ENCODE measurements at regions not wholly inside any gene's neighbourhood (a gene's known extent, or its start where the extent isn't known, plus 50 kb on each side); places are given as distances from the start of the nearest gene placed in this dataset.

DNA sequence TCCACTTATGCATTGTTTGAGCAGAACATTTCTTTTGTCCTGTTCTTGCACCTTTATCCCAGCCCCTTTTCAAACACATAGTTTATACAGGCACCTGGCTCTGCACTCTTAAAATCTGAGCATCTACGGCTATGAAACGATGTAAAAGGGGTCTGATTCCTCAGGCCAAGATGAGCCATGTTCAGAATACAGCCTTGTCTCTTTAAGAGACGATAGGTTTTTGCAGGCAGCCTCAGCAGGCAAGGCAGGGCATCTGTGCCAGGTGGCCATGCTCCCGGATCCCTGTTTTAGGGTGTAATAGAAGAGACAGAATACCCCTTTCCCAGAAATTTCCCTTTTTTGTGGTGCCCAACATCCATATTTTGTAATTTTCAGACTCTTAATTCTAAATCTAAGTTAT lies 89.1 kb upstream of the NFIB start:
- peaks cover 0 to 7% (median 2%) of the 10 kb centered on the region in 4 donors for H3K4me1 ChIP-seq
- DNase-seq (ENCODE audit: extremely low spot score): no peak
- no peaks in the 10 kb centered on the region for H3K36me3 ChIP-seq
- H3K27ac ChIP-seq (replicated peaks in 1 of 4): no peak overlapping the region
- WGBS: 87% methylated on average over 4 of the region's 4 CpGs
- TF ChIP-seq POLR2A (IDR thresholded peaks at IDR 0.05; ENCODE audit: low read depth): no peak
- no peak for TF ChIP-seq EP300 (IDR thresholded peaks at IDR 0.05)
- no peak for TF ChIP-seq POLR2AphosphoS5 (IDR thresholded peaks at IDR 0.05)
- TF ChIP-seq, protein P1, sequence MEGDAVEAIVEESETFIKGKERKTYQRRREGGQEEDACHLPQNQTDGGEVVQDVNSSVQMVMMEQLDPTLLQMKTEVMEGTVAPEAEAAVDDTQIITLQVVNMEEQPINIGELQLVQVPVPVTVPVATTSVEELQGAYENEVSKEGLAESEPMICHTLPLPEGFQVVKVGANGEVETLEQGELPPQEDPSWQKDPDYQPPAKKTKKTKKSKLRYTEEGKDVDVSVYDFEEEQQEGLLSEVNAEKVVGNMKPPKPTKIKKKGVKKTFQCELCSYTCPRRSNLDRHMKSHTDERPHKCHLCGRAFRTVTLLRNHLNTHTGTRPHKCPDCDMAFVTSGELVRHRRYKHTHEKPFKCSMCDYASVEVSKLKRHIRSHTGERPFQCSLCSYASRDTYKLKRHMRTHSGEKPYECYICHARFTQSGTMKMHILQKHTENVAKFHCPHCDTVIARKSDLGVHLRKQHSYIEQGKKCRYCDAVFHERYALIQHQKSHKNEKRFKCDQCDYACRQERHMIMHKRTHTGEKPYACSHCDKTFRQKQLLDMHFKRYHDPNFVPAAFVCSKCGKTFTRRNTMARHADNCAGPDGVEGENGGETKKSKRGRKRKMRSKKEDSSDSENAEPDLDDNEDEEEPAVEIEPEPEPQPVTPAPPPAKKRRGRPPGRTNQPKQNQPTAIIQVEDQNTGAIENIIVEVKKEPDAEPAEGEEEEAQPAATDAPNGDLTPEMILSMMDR (IDR thresholded peaks at IDR 0.05): no peak
- intact Hi-C loops (cut with DNase I): no loop called here
- no peaks in the 10 kb centered on the region for H3K9me3 ChIP-seq
- no peaks in the 10 kb centered on the region for H3K27me3 ChIP-seq
- H3K4me3 ChIP-seq: no peak overlapping the region

DNA sequence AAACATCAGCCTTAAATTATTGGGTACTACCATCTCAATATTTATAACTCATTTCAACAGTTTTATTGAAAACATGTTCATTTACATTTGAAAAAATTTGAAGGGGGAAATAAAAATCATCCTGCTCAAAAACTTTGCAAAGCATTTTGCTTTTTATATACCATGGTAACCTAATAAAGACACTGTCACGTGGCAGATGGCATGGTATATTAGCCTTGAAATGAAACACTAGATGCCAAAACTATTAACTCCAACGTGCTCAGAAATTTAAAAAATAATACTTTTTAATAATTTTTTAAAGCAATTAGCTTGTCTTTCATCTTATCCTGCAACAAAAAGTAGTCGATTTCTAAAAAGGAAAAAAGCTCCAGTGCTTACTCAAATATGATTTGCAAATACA lies 88.6 kb upstream of the NFIB start:
- Histone ChIP-seq H3K36me3 (no peaks in the 10 kb centered on the region), H3K27me3 (no peaks in the 10 kb centered on the region), H3K27ac (replicated peaks in 1 of 4) (no peak overlapping the region), H3K9me3 (no peaks in the 10 kb centered on the region), H3K4me3 (no peak overlapping the region), H3K4me1 (peaks cover 0 to 7% (median 2%) of the 10 kb centered on the region in 4 donors)
- no peak for TF ChIP-seq POLR2A (IDR thresholded peaks at IDR 0.05; ENCODE audit: low read depth)
- TF ChIP-seq, protein P1 (IDR thresholded peaks at IDR 0.05): no peak
- TF ChIP-seq POLR2AphosphoS5 (IDR thresholded peaks at IDR 0.05): no peak
- TF ChIP-seq EP300 (IDR thresholded peaks at IDR 0.05): no peak
- no peak for DNase-seq (ENCODE audit: extremely low spot score)
- WGBS: 75% methylated on average over 3 of the region's 3 CpGs
- intact Hi-C loops (cut with DNase I): no loop called here

DNA sequence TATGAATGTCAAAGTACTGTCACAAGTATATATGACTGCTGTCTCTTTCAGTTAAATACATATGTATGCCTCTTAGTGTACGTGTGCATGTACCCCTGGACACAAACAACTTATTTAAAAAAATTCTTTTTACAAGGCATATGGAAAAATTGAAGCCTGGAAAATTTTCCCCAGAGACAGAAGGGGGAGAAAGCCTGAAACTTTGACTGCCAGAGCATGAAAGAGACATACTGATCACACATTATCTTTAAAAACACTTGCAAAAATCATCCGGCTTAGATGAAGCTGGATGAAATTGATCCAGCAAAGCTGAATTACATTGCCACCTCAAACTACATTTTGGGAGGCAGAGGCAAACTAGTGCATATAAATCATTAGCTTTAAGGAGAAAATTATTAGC lies 88.0 kb upstream of the NFIB start:
- no peak for TF ChIP-seq POLR2AphosphoS5 (IDR thresholded peaks at IDR 0.05)
- no peak for TF ChIP-seq EP300 (IDR thresholded peaks at IDR 0.05)
- TF ChIP-seq POLR2A (IDR thresholded peaks at IDR 0.05; ENCODE audit: low read depth): no peak
- TF ChIP-seq, protein P1 (IDR thresholded peaks at IDR 0.05): no peak
- Histone ChIP-seq H3K36me3 (no peaks in the 10 kb centered on the region), H3K4me3 (no peak overlapping the region), H3K4me1 (peaks cover 0 to 7% (median 2%) of the 10 kb centered on the region in 4 donors), H3K9me3 (no peaks in the 10 kb centered on the region), H3K27me3 (no peaks in the 10 kb centered on the region), H3K27ac (replicated peaks in 1 of 4) (no peak overlapping the region)
- intact Hi-C loops (cut with DNase I): no loop called here
- no peak for DNase-seq (ENCODE audit: extremely low spot score)
- 95% methylated on average over 2 of the region's 2 CpGs for WGBS

DNA sequence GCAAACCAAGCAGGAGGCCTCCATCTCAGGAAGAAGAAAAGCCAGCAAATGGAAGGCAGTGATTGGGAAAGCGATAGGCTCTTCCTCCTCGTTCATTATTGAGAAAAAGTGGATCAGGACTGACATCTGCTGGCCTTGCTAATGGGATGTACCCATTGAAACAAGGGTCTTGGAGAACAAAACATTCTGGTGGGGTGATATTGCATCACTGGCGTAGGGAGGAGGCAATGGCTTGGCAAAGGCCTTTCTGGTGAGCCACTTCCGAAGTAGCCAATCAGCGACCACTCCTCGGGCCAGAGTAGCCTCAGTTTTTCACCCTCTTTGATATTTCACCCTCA lies 86.7 kb upstream of the NFIB start:
- intact Hi-C loops (cut with DNase I): no loop called here
- Histone ChIP-seq H3K4me1 (peaks cover 0 to 7% (median 2%) of the 10 kb centered on the region in 4 donors), H3K27me3 (no peaks in the 10 kb centered on the region), H3K4me3 (no peak overlapping the region), H3K36me3 (no peaks in the 10 kb centered on the region), H3K9me3 (no peaks in the 10 kb centered on the region), H3K27ac (replicated peaks in 1 of 4) (no peak overlapping the region)
- WGBS: 73% methylated on average over 6 of the region's 6 CpGs
- TF ChIP-seq, protein P1 (IDR thresholded peaks at IDR 0.05): peak; percentile 36 to 55 (median 46)
- TF ChIP-seq POLR2AphosphoS5 (IDR thresholded peaks at IDR 0.05): no peak
- DNase-seq (ENCODE audit: extremely low spot score): no peak
